ENCODE measurements at regions not wholly inside any gene's neighbourhood (a gene's known extent, or its start where the extent isn't known, plus 50 kb on each side); places are given as distances from the start of the nearest gene placed in this dataset.

GRCh38 chr20:24763386-24764026 is 185.6 kb upstream of the CST7 start:
- no peak for DNase-seq

- DNase-seq, result no peak
Observed at GRCh38 chr20:24764027-24764793, 184.9 kb upstream of the CST7 start.

GRCh38 chr20:24764794-24765202 is 184.3 kb upstream of the CST7 start:
- no peak for DNase-seq

- no peak for DNase-seq
Observed at GRCh38 chr20:24765316-24766142, 183.5 kb upstream of the CST7 start.

GRCh38 chr20:24766143-24766527 is 182.9 kb upstream of the CST7 start:
- DNase-seq, result no peak

GRCh38 chr20:24766826-24767622 is 182.0 kb upstream of the CST7 start:
- DNase-seq, result no peak

GRCh38 chr20:24767623-24768100 is 181.4 kb upstream of the CST7 start:
- DNase-seq, result no peak

GRCh38 chr20:24768201-24768636 is 180.8 kb upstream of the CST7 start:
- no peak for DNase-seq

GRCh38 chr20:24768713-24769601 is 180.1 kb upstream of the CST7 start:
- no peak for DNase-seq

- DNase-seq, result no peak
Observed at GRCh38 chr20:24769878-24770627, 179.0 kb upstream of the CST7 start.

- no peak for DNase-seq
Observed at GRCh38 chr20:24770628-24771541, 178.2 kb upstream of the CST7 start.

- no peak for DNase-seq
Observed at GRCh38 chr20:24771542-24772061, 177.5 kb upstream of the CST7 start.

GRCh38 chr20:24772667-24773066 is 176.4 kb upstream of the CST7 start:
- DNase-seq, result no peak

- DNase-seq, result no peak
Observed at GRCh38 chr20:24773168-24773567, 175.9 kb upstream of the CST7 start.

- DNase-seq, result no peak
Observed at GRCh38 chr20:24773751-24774201, 175.3 kb upstream of the CST7 start.

- no peak for DNase-seq
Observed at GRCh38 chr20:24775966-24776365, 173.1 kb upstream of the CST7 start.

GRCh38 chr20:24776755-24777271 is 172.3 kb upstream of the CST7 start:
- no peak for DNase-seq

- no peak for DNase-seq
Observed at GRCh38 chr20:24777746-24778145, 171.3 kb upstream of the CST7 start.

- DNase-seq, result no peak
Observed at GRCh38 chr20:24778585-24779031, 170.5 kb upstream of the CST7 start.
